Inflammatory macrophage (primary cell): ENCODE measurements at regions not wholly inside any gene's neighbourhood (a gene's known extent, or its start where the extent isn't known, plus 50 kb on each side); places are given as distances from the start of the nearest gene placed in this dataset.
"Not testable (repeated sequence)": the region's sequence is repeated elsewhere in the genome, so short reads cannot be mapped to it uniquely, and the experiment has no call there.

Experiments used
- DNase-seq, 2 donors: peaks; one replicate each; pipeline ENCODE4 v3.0.0-alpha.2; 2020 to 2022

DNA sequence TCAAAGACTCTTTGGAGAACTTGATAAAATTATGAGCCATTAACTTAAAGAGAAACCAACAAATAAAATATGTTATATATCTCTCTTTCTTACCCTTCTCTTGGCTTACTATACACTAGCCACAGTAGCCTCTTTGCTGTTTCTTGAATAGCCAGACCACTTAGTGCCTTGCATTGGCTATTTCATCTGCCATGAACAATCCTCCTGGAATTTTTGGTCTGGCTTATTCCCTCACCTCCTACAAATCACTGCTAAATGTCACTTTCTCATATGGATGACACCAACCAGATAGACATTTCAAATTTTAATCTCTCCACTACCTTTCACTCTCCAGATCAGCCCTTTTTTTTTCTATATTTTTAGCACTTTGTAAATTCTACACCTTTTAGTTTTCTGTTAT is 1581.7 kb downstream of the EFNA5 start:
- DNase-seq = no peak

DNA sequence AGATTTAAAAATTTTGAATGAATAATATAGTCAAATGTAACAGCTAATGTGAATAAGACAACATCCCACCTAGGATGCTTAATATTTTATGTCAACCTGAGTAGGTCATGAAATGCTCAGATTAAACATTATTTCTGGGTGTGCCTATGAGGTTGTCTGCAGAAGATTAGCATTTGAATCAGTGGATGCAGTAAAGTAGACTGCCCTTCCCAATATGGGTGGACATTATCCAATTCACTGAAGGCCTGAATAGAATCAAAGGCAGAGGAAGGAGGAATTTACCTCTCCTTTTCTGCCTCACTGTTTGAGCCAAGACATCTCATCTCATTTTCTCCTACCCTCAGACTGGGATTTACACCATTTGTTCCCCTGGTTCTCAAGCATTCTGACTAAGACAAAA is 1582.3 kb downstream of the EFNA5 start:
- no peak for DNase-seq

DNA sequence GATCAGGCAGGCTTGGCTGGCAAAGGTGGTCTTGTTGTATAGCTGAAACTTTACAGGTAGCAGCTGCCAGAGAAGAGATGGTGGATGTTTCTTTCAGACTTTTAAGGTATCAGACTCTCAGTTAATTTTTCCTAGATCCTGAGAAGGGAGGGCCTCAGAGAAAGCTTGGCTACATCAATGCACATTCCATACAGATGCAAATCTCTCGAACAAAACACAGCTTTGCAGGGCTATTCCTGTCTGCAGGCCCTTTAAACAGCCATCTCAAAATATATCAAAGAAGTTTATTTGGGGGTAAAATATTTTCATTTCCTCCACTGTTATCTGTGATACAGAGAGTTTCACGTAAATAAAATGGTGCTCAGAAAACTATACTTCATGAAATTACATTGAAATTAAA is 1584.4 kb downstream of the EFNA5 start:
- DNase-seq = no peak

DNA sequence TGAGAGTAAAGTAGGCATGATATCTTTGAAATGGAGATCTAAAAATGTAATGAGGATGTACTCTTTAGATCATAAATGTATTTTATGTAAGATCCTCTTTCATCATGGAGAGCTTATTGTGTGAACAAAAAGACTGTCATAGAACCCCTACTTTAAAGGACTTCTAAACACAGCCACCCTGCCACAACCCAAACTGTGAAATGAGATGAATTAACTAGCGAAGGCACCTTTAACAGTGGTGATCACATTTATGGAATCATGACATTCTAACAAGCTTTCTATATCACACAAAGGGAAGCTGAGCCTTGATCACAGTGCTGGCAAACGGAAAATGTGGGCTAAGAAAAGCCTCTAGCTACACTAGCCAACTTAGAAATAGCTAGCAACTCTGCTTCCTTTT is 1585.2 kb downstream of the EFNA5 start:
- no peak for DNase-seq

DNA sequence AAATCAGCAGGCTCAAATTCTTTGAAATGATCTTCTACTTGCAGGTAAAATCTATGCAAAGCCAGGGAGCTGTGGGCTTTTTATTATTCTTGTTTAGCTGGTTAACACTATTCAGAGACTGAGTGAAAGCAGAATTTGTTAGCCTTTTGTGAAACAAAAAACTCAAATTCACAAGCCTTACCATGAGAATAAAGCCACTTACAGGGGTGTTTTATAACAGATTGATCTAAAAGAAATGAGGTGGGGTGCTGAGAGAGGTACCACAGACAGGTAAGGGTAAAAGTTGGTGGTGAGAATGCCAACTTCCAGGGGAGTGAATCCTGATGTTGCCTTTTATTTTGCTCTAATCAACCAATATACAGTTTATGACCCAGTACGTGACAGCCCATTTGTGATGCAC is 1585.6 kb downstream of the EFNA5 start:
- DNase-seq = no peak

DNA sequence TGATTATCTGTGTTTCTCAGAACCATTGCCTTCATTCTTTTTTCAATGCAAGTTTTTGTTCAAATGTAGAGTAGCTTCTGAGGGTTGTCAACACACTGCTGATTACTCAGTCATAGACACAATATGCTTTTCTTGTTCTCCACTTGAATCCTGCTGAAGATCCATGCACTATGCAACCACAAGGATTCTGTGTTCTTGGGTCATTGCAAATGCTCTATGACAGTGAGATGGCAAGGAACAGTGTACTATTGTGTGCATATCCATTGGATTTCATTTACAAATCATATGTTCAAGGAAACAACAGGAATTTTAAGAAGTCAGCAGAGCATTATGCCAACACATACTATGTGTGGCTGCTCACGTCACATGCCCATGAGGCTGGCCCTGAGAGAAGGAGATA is 1590.2 kb downstream of the EFNA5 start:
- no peak for DNase-seq

DNA sequence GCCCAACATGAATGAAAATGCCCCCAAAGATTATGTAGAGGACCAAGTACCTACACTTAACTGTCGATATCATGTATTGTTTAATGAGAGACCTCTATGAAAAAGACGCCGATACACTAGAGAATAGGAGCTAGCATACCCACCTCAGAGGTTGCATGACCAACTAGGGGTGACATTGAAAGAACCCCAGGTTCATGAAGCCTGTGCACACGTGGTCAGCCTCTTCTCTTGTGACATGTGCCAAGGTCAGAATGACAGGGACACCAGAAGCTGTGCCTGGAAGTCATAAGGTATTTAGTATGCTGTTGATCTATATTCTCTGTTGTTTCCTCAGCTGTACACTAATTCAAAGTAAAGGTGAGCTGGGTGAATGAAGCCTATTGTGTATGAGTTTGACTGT is 1594.1 kb downstream of the EFNA5 start:
- no peak for DNase-seq

DNA sequence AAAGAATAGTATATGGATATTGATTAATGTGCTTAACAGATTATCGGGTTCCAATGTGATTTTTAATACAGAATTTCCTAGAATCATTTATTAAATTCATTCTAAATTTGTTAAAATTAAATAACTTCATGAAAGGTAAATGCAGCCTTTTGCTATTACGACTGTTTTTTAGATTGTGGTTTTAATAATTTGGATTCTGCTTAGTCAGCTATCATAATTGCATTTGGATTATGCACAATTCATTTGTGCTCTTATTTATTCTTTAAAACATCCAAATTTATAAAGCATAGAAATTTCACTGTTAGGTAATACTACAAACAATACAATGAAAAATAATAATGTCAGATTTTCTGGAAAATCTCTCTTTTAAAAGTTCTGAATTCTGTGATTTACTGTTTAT is 1598.5 kb downstream of the EFNA5 start:
- DNase-seq = no peak

DNA sequence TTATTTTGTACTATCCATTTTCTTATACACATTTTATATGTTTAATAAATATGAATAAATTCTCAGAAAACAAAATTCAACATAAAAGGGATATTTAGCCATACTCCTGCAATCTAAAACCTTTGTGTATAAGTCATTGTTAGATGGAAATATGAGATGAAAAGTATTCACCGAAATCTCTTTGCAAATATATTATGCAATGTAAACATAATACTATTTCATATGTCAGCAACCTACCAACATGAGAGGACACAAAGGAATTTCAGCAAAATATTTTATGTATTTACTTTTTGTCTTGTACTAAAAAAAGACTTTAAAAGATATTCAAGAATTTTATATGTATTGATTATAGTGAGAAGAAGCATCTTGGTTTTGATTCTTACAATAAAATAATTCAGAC is 1623.4 kb downstream of the EFNA5 start:
- DNase-seq = no peak

DNA sequence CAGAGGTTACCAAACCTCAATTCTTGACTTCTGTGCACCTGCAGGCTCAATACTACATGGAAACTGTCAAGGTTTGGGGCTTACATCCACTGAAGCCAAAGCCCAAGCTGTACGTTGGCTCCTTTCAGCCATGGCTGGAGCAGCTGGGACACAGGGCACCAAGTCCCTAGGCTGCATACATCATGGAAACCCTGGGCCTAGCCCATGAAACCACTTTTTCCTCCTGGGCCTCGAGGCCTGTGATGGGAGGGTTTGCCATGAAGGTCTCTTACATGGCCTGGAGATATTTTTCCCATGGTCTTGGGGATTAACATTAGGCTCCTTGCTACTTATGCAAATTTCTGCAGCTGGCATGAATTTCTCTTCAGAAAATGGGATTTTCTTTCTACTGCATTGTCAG is 1638.7 kb downstream of the EFNA5 start:
- not testable (repeated sequence) for DNase-seq

DNA sequence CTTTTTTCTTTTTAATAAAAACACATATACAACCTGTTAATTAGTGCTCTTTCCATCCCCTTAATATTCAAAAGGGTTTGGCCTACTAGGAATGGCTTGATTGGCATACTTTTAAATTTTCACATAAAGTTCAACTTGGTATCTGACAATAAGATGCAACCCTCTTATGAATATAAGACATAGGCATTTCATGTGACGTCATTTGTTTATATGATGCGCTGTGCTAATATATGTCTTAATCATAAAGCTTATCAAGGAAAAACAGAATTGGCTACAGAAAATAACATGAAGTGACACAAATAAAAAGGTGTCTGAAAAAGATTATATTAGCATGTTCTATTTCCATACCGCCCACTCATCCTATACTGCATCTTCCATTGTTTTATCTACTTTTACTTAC is 1642.4 kb downstream of the EFNA5 start:
- no peak for DNase-seq

DNA sequence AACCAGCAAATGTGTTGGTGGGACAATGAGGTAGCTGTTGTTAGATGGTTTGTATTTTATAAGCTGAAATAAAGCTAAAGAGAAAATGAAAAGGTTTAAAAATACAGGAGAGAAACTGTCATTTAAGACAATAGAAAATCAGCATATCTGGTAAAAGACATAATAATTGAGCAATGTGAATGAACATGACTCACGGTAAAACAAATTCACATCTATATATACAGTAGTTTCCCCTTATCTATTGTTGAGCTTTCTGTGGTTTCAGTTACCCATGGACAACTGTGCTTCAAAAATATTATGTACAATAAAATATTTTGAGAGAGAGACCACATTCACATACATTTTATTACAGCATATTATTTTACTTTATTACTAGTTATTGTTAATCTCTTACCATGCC is 1649.8 kb downstream of the EFNA5 start:
- DNase-seq = no peak

DNA sequence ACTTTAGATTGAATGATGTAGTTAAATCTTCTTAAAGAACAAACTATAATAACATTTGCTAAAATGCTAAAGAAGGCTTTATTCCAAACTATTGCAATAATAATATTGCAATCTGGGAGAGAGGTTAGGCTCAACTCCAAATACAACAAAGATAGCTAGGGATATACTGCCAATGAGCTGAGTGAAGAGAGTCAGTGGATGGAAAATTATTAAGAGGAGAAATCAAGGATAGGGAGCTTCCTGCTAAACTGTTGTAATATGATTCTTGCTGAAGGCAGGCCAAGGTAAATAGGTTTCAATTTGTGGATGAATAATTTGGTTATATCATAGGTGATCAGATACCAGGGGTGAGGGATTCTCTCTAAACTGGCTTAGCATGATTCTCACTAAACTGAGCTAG is 1651.5 kb downstream of the EFNA5 start:
- no peak for DNase-seq

DNA sequence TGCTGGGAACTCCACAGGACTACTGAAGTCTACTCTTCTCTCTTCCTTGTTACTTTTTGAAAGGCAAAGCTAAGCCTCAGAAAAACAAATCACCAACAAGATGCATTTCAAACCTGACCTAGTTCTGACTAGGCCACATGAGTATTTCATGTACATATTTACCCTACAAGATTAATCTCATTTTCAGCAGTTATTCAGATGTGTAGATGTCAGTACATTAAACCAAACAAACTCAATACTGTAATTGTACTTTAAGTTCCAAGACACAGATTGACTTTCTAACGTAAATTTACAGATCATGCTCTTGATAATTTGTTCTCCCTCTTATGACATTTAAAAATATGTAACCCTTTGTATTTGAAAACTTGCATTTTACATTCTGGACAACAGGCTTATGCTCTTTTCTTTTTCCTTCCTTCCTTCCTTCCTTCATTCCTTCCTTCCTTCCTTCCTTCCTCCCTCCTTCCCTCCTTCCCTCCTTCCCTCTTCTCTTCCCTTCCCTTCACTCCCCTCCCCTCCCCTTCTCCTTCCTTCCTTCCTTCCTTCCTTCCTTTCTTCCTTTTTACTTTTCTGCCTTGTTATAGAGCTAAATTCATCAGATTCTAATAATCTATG is 1653.4 kb downstream of the EFNA5 start:
- no peak for DNase-seq

DNA sequence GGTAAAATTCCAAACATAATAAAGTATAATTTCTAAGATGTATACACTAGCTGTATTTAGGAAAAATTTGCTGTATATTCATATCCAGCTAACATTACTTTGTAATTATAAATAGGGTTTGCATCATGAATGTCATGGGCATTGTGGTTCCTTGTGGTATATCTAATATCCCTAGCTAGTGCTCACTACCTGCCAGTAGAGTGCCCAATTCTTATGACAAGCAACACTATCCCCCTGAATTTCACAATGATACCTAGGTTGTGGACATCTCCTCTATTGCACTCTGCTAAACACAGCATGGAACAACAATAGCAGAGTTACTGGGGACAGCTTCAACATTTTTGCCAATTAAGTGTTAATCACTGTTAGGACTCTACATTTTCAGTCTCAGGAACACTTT is 1656.5 kb downstream of the EFNA5 start:
- DNase-seq = no peak

DNA sequence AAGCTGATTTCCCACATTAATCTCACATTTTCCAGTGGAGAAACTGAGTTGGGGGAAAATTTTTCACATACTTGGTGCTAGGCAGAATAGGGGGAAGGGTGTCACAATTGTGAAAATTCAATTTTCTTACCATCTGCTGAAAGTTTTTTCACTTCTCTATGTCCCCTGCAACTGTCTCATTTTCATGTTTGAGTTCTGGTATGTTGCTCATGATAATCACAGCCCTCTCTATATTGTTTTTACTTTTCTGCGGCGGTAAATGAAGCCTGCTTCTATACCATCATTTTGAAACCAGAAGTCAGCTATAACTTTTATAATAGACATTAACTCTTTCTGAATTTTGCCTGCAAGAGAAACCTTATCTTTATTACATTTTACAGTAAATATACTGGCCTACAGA is 1664.5 kb downstream of the EFNA5 start:
- DNase-seq = no peak

DNA sequence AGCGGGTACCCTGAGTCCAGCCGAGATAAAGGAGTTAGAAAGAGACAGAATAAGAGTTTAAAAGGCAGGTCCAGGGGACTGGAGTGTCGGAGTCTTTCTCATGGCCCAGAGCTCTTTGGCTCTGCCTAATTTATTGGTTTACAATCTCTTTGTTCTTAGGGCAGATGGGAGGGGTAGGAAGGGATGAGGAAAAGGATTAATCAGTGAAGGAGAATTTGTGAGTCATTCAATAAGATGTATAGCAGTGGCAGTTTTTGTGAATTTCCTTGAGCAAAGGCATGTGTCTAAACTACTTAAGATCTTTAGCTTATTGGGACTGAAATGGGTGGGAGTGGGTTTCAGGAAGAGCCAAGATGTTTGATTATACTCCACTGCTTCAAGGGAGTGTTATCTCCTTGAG is 1671.7 kb downstream of the EFNA5 start:
- DNase-seq = not testable (repeated sequence)

DNA sequence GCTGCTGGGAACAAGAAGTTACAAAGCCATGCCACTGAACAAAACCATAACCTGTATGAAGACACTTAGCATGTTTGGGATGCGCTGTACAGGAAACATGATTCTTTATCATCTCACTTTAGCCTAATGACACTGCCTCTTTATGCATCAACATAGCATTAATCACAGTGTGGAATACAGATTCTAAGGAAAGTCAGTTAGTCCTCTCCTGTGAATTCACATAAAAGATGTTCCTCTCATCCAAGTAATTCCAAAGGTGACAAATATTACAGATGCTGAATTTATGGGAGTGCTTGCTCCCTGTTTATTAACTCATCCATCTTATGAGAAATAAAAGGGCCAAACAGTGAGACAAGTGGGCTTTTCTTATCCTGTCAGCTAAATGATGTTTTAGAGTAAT is 1677.7 kb downstream of the EFNA5 start:
- no peak for DNase-seq

DNA sequence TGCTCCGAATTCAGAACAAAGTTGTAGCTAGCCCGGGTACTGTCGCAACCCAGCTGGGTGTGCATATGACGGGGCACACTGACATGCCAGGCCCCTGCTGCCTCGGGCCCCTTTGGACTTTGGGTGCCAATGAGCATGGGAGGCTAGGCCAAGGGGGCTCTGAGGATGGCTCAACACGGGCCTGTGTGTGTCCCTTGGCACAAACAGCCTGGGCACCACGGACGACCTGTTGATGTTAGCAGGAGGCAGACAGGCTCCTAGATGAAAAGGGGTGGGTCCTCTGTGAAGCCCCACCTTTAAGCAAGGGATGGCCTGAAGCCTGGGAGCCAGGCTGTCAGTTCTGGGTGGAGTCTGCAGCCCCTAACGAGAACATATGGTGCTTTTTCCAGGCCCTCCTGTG is 1688.2 kb downstream of the EFNA5 start:
- DNase-seq = no peak

DNA sequence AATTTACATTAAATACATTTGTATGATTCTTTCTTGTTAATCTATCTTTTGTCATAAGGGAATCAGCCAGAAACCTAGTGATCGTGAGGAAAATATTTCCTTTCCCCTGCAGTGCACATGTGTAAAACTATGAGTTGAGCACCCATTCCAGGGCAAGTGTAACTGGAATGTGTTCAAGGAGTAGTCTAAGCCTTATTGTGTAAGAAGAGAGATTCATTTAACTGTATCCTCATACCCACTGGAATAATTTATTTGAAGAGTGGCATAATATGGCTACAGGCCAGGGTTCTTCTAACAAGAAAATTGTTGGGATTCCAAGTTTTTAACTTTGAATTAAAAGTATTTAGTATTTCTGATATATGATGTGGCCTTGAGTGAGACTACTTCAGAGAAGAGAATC is 1692.7 kb downstream of the EFNA5 start:
- no peak for DNase-seq

DNA sequence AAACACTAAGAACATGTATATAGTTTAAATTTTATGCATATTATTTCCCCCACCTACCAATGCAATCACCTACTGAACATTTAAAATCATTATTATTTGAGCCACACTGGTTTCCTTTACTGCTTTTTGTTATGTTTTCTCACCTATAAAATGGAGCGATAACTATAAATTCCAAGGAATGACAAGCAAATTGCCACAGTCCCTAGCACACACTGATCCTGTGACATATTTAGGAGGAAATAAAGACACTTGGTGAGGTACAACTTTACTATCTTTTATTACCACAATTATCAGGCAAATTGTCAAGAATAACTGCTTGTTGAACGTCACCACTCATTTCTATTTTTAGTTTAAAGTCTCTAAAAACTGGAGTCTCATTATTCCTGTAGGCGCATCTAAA is 1693.6 kb downstream of the EFNA5 start:
- no peak for DNase-seq

DNA sequence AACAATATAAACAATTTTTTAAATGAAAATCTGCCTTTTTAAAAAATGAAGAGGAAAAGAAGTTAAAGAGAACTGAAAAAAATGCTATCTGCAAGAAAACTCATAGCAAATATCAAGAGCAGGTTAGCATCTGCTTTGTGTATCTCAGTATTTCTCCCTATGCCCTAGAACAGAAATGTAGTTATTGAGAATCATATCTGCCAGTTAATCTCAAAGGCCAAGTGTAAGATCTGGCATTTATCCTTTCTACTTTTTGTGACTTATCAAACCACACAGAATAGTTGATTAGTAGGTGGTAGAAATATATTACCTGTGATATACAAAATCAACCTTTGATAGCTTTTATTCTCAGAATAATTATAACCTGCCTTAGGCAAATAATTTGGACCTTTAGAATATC is 1699.8 kb downstream of the EFNA5 start:
- no peak for DNase-seq

DNA sequence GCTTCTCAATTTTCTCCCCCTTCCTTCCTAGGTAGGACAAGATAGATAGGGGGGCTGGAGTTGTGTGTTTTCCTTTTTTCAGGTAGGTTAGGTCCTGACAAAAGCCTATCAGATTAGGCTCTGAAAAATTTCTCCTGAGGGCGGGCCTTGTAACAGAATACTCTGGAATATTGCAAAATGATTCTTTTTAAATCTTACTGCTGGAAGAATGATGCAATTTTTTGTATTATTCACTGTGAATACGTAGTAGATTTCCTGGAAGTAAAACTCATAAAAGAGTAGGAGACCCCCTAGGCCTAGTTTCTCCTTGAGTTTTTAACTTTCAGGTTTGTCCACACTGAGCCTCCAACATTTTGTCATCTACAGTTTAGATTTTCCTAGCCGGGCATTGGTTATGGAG is 1701.8 kb downstream of the EFNA5 start:
- no peak for DNase-seq

DNA sequence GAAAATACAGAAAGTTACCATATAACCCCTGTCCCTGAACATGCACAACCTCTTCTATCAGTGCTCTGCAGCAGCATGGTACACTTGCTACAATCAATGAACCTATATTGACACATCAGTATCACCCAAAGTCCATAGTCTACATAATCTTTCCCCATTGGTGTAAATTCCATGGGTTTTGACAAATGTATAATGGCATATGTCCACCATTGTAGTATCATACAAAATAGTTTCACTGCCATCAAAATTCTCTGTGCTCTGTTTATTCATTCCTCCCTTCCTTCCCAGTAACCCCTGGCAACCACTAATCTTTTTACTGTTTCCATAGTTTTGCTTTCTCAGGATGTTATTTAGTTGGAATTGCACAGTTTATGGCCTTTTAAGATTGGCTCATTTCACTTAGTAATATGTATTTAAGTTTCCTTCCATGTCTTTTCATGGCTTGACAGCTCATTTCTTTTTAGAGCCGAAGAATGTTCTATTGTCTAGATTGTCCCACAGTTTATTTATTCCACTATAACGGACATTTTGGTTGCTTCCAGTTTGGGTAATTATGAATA is 1707.0 kb downstream of the EFNA5 start:
- no peak for DNase-seq

DNA sequence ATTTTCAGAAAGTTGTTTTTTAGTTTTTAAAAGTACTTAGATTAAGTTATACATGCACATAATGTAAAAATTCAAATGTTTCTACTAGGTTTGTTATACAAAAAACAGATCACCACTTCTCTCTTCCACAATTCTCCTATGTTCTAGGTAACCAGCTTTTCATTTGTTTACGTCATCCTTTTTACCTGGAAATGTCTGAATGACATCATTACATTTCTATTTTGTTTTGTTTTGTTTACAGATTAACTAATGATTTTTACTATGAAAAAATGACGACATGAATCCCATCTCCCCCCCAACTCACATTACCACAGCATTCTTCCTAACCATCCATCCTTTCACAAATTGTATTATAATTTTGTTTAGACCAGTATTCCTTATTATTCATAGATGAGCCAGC is 1709.2 kb downstream of the EFNA5 start:
- no peak for DNase-seq
